ENCODE measurements at regions not wholly inside any gene's neighbourhood (a gene's known extent, or its start where the extent isn't known, plus 50 kb on each side); places are given as distances from the start of the nearest gene placed in this dataset.

DNA sequence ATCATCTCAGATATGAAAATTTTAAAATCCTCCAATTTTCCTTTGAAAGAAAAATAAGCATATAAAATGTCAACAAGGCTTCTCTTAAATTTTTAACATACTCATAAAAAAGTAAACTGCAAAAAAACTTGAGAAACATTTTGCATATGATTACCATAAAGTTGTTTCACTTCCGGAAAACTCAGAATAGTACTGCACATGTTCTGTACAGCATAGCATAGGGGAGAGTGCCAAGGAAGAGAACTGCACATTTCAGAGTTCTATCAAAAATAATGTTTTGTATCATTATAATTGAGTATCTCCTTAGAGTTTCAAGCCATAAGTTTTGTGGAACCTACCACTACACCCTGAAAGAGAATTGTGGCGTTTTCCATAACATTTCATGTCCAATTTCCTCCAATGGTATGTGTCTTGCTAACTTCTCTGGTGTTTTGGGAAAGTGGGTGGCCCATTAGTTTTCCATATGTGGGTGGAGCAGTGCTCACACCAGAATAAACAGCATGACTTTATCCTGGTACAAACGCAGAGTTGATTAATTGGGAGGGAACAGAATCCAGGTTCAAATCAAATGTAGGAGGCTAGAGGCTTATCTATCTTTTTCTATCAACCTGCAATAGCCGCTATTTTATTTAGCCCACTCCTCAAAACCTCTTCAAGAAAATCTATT, 430.9 kb downstream of the LMO4 start:
- no peak for TF ChIP-seq CTCF (IDR thresholded peaks at IDR 0.05 in 8 of 11, conservative IDR thresholded peaks at IDR 0.05 in 3 of 11)
- no peak for TF ChIP-seq POLR2A (IDR thresholded peaks at IDR 0.05)
